ENCODE measurements at regions not wholly inside any gene's neighbourhood (a gene's known extent, or its start where the extent isn't known, plus 50 kb on each side); places are given as distances from the start of the nearest gene placed in this dataset.

- DNase-seq (ENCODE audit: low spot score), result no peak
Observed at GRCh38 chr11:120061036-120061760, 76.7 kb downstream of the TRIM29 start.

GRCh38 chr11:120060512-120060911, 77.4 kb downstream of the TRIM29 start:
- no peak for DNase-seq (ENCODE audit: low spot score)

- DNase-seq (ENCODE audit: low spot score), result no peak
Observed at GRCh38 chr11:120058931-120059330, 79.0 kb downstream of the TRIM29 start.

- DNase-seq (ENCODE audit: low spot score), result no peak
Observed at GRCh38 chr11:120057595-120058581, 80.0 kb downstream of the TRIM29 start.

- no peak for DNase-seq (ENCODE audit: low spot score)
Observed at GRCh38 chr11:120057028-120057330, 80.9 kb downstream of the TRIM29 start.

- no peak for DNase-seq (ENCODE audit: low spot score)
Observed at GRCh38 chr11:120056301-120057027, 81.4 kb downstream of the TRIM29 start.

GRCh38 chr11:120055646-120056045, 82.3 kb downstream of the TRIM29 start:
- DNase-seq (ENCODE audit: low spot score), result no peak

GRCh38 chr11:120054753-120055045, 83.2 kb downstream of the TRIM29 start:
- no peak for DNase-seq (ENCODE audit: low spot score)

- no peak for DNase-seq (ENCODE audit: low spot score)
Observed at GRCh38 chr11:120054016-120054752, 83.7 kb downstream of the TRIM29 start.

GRCh38 chr11:120052196-120052775, 85.6 kb downstream of the TRIM29 start:
- no peak for DNase-seq (ENCODE audit: low spot score)

- DNase-seq (ENCODE audit: low spot score), result no peak
Observed at GRCh38 chr11:120044011-120044675, 93.8 kb downstream of the TRIM29 start.

- DNase-seq (ENCODE audit: low spot score), result no peak
Observed at GRCh38 chr11:120043328-120043945, 94.5 kb downstream of the TRIM29 start.

GRCh38 chr11:120041625-120042024, 96.3 kb downstream of the TRIM29 start:
- no peak for DNase-seq (ENCODE audit: low spot score)

- no peak for DNase-seq (ENCODE audit: low spot score)
Observed at GRCh38 chr11:120040151-120040840, 97.6 kb downstream of the TRIM29 start.

- DNase-seq (ENCODE audit: low spot score), result no peak
Observed at GRCh38 chr11:120039039-120039438, 98.9 kb downstream of the TRIM29 start.

- DNase-seq (ENCODE audit: low spot score), result no peak
Observed at GRCh38 chr11:120037111-120037510, 100.8 kb downstream of the TRIM29 start.

- no peak for DNase-seq (ENCODE audit: low spot score)
Observed at GRCh38 chr11:120035756-120036155, 102.2 kb downstream of the TRIM29 start.

GRCh38 chr11:120034881-120035630, 102.9 kb downstream of the TRIM29 start:
- no peak for DNase-seq (ENCODE audit: low spot score)

GRCh38 chr11:120034176-120034875, 103.6 kb downstream of the TRIM29 start:
- DNase-seq (ENCODE audit: low spot score), result no peak
